GM18499 (cell line): ENCODE measurements at regions not wholly inside any gene's neighbourhood (a gene's known extent, or its start where the extent isn't known, plus 50 kb on each side); places are given as distances from the start of the nearest gene placed in this dataset.
"Not testable (repeated sequence)": the region's sequence is repeated elsewhere in the genome, so short reads cannot be mapped to it uniquely, and the experiment has no call there.

Experiments used
- ATAC-seq: cut with Tn5 transposase; IDR thresholded peaks from one replicate; pipeline ENCODE4 v1.9.1; 2021; ENCODE audit warnings: moderate number of reproducible peaks; ENCODE audit not compliant: insufficient read depth, unreplicated experiment

DNA sequence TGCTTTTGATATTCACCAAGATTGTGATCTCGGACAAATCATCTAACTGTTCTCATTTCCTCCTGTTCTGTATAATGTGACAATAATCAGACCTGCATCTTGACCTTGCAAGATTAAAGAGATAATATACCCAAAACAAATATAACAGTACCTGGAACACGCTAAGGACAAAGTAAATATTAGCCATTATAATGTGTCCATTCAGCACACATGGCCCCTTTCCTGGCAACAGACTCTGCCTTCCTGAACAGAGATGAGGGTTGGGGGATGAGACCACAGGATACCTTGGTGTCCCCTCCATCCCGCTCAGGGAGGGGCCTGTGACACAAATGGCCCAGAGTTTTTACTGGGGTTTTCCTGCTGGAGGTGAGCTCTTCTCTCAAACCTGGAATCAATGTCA is 143.4 kb upstream of the SERPINE2 start:
- ATAC-seq, result no peak

DNA sequence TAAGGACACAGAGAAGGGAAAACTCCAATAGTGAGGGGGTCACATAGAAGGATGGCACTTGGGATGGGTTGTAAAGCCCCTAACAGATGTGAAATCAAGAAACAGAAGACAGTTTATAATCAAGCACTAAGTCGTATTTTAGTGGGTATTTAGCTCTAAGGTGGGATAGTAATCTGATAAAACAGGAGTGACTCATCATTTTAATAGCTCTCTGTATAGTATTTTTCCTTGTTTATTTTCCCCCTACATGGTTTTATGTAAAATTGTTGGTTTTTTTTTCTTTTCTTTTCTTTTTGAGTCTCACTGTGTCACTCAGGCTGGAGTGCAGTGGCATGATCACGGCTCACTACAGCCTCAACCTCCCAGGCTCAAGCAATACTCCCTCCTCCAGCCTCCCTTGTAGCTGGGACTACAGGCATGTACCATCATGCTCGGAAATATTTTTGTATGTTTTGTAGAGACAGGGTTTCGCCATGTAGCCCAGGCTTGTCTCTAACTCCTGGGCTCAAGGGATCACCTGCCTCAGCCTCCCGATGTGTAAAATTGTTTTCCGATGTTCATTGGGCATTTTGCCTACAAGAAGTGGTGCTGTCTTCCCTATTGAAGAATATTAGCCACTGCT is 142.6 kb upstream of the SERPINE2 start:
- no peak for ATAC-seq

DNA sequence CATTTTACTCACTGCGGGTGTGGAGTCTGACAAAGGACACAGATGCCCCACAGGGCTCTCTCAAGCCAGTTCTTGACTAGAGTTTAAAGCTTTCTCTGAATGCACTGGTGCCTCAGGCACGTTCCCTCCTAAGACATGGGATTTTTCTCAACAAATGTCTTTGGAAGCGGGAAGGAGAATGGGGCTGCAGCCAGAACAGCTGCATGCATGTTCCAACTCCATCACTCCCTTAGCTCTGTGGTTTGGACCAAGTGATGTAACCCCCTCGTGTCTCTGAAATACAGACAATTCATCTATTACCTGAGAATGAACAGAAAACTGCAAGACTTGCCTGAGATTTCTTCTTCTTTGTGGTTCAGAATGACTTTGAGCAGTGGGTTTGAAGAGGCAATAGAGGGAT is 141.7 kb upstream of the SERPINE2 start:
- no peak for ATAC-seq

DNA sequence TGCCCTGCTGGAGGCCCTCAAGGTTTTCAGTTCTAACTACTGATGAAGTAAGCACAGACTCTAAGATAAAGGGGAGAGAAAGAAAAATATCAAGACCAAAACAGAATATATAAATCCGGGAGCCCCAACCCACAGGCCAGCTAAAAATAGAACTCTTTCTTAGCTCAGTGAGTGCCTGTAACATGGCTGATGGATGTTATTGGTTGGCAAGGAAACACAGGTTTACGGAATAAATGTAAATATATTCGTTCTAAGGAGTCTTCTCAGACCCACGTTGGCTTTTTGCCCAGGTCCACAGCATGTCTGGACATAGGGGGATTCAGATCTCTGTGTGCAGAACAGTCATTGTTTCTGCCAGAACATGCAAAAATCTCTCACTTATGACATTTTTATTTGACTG is 139.0 kb upstream of the SERPINE2 start:
- ATAC-seq, result no peak

DNA sequence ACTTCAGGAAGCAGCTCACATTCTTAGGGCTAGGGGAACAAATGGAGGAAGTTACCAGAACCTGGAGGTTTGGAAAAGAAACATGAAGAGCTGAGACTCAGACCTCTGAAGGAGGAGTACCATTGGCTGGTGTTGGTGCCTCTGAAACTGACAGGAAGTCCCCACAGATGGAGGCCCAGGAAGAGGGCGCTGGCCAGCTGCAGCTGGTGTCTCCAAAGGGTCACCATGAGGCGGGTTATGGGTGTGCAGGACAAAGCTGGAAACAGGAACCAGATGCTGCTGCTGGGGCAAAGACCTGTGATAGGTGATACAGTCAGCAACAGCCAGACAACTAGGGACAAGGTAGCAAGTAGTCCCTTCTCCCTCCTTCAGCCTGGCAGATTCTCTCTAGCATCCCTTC is 136.5 kb upstream of the SERPINE2 start:
- no peak for ATAC-seq

DNA sequence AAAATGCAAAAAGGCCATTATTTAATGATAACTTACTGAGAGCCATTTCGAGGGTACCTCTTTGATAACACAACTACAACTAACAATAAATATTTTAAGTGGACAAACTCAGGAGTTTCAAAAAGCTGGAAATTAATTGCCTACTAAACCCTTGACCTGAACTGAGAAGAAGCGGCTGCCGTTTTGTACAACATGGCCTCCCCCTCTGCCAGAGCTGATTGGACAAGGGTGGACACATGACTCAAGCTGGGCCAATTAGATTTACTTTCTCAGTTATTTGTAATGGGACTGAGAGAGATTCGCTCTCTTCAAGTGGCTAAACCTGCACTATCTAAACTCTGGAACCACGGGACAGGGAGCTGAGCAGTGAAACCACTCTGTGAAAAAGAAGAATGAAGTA is 135.9 kb upstream of the SERPINE2 start:
- no peak for ATAC-seq

DNA sequence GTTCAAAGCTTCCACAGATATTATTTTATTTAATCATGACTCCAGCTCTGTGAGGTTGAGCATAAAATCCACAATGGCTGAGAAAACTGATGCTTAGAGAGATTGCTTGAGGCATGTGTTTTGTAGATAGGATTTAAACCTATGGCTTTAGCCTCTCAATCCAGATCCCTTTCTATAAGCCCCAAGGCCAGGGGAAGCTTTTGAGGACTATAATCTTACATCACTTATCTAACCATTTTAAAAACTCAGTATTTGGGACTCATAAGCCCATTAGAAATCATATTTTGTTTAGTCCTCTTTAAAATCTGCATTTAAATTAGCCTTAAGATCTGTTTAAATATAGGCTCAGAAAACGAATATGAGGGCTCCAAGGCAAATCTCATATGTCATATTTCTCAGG is 135.4 kb upstream of the SERPINE2 start:
- ATAC-seq, result no peak

DNA sequence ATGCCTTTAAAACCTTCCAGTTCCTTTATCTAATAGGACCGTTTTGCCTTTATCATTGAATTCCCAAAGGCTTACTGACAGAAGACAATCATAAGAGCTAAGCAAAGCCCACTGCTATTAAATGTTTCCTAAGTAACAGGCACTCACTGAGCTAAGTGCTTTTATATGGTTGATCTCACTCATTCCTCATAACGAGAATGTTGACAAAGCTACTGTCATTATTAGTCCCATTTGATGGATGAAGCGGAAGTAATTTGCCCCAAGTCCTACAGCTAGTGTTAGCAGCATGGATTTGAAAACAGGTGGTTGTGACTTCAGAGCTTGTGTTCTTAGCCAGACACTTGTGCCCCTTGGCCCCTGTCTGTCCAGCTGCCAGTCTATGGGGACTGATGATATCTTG is 134.8 kb upstream of the SERPINE2 start:
- no peak for ATAC-seq

DNA sequence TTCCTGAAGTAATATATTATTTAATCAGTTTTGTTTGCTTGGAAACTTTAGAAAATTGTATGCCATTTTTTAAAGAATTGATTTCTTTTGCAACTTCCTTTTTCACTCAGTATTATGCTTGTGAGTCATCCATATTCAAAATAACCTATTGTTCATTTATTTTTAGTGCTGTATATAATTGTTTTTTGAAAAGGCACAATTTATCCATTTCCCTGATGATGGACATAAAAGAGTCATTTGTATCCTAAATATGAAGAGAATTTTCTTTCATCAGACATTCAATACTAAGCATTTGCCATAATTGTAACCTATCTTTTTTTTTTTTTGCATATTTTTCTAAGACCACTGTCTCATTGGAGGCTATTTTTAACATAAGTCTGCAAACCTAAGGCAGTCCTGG is 134.1 kb upstream of the SERPINE2 start:
- ATAC-seq, result no peak

DNA sequence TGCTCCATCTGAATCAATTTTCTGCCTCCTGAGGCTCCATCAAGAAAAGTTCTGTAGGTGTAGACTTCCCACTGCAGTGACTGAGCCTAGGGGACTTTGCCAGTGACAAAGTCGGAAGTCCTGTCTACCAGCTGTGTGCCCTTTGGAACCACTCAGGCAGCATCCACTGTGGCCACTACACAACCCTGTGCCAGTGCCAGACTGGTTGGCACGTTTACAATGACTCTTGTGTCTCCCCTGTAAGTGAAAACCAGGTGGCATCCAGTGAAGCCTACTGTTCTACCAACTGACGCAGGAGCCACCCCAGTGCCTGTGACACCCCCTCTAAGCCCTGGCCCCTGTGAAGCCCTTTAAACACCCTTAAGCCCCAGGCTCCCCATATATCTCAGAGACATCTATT is 132.1 kb upstream of the SERPINE2 start:
- no peak for ATAC-seq

DNA sequence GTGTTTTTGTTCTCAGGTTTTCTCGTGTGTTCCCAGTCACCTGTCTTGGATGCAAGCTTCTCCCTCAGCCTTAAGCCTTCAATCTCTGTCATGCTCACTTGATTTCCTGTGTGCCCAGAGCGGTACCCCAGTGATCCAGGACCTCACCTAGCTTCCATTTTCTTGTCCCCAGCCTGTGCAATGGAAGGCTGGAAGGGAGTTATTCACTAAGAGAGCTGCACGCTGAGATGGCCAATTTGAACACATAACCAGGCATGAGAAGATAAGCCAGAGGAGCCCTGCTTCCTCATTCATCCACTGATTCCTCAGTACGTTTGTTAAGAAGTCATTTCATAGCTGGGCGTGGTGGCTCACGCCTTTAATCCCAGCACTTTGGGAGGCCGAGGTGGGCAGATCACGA is 130.8 kb upstream of the SERPINE2 start:
- no peak for ATAC-seq

DNA sequence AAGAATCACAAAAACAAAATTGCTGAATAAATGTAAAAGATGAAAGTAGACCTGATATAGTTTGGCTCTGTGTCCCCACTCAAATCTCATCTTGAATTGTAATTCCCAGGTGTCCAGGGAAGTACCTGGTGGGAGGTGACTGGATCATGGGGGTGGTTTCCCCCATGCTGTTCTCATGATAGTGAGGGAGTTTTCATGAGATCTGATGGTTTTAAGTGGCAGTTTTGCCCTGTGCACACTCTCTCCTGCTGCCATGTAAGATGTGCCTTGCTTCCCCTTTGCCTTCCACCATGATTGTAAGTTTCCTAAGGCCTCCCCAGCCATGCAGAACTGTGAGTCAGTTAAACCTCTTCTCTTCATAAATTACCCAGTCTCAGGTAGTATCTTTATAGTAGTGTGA is 128.7 kb upstream of the SERPINE2 start:
- ATAC-seq, result not testable (repeated sequence)

DNA sequence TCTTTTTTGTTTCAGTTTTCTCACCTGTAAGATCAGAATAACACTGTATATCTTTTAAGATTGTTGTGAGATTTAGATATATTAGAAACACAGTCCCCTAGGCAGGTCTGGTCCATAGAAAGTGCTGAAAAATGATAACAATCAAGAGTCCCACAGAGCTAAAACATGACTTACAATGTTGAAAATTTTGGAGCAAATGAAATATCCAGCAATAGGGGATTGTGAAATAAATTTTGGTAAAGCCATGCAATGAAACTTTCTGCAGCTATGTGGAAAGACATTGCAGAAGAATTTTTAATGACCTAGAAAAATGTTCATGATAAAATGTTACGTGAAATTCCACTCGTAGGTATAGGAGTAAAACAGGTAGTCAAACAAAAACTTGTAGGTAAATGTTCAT is 127.6 kb upstream of the SERPINE2 start:
- ATAC-seq, result no peak

DNA sequence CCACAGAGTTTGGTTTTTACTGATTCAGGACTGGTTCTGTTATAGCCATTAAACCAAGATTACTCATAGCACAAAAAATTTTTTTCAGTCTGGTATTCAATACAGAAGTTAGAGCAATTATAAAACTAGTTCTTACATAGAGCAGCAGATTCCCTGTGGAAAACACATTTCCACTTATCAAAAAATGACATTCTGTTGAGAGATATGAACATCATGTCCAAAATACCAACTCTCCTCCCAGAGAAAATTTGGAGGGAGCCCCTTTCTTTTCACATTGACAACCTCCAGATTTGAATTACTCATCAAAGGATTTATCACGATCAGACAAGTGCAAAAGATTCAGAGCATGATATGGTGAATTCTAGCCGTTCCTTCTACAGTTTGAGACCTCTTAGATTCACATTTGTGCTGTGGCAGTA is 126.8 kb upstream of the SERPINE2 start:
- ATAC-seq, result no peak

DNA sequence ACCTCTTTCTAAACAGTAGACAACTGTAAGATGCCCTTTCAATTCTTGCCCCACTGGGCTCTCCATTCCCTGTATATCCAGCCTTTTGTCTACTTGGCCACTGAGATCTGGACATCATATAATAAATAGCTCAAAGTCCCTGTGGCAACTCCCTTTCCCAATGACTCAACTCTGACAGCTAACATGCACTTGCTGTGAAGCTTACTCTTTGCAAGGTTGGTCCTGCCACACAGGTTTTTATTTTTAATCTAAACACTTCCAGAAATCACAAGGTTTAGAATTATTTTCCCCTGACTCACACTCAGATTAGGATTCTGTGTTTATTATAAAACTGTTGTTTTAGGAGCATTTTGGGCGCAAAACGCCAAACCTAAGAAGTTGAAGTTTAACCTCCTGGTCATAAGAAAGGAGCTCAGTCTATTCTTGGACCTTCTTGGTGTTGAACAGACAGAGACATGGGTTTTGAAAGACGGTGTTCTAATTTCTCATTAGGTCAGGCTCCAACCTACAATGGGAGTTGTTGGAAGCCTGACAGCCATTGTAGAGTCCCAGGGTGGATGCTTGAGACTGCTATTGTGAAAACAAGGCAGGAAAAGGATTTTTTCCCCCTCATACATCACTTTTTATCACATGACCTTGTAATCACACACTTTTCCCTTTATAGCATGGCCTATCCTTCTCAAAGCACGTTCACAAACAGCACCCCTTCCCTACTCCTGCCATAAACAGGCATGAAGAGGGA is 124.7 kb upstream of the SERPINE2 start:
- no peak for ATAC-seq

DNA sequence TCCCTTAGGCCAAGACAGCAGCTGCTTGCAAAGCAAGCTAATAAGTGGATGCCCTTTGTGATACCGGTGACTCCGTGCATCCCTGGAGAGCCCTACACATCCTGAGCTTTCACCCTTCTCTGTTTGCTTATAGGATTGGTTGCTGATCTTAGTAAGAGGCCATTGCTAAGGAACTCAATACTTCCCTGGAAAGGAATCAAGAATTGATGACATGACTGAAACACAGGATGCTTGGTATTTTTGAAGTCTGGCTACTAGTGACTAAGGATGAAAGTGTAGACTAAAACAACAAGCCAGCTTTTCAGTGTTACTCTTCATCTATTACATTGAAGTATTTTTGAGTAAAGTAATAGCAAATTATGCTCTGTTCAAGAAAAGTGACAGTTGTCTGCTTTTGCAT is 123.0 kb upstream of the SERPINE2 start:
- ATAC-seq, result no peak

DNA sequence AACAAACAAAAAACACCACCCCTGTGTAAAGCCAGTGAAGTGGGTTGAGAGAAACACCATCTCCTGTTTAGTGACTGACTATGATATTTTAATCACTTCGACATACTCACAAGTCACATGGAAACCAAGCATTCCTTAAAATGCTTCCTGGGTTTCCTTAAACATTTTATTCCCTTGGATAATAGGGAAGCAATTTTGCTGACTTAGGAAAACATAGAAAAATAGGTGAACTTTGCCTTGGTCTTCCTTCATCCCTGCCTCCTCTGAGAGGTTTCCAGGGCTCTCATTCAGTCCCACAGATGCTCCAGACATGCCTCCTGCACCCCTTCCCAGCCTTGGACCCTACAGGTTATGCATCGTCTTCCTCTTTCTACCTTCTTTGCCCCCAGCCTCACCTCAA is 122.6 kb upstream of the SERPINE2 start:
- ATAC-seq, result no peak

DNA sequence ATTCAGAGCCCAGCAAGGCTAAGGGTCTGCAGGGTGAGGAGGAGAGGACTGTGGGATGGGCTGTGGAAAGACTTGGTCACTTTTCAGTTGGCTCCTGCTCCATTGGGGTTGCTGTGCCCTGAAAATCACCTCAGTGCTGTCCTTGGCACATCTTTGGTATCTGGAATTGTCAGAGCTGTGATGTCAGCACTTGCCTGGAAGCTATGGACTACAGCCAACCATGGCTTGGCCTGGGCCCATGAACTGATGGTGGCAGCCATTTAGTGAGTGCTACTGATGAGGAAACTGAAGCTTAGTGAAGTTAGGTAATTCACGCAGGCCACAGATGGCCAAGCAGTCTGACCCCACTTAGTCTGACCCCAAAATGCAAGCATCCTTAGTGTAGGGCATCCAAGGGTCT is 121.8 kb upstream of the SERPINE2 start:
- ATAC-seq, result no peak

DNA sequence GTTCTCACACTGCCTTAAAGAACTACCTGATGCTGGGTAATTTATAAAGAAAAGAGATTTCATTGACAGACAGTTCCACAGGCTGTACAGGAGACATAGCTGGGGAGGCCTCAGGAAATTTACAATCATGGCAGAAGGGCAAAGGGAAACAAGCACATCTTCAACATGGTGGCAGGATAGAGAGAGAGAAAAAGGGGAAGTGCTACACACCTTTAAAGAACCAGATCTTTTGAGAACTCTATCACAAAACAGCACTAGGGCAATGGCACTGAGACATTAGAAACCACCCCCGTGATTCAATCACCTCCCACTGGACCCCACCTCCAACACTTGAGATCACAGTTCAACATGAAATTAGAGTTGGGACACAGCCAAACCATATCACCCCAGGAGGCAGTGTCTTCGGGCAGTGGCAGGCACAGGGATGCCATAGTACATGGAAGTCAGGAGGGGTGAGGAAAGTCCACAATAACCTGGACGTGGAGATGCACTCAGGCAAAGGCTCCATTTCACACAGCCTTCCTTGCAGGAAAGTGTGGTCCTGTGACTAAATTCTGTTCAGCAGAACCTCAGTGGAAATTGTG is 120.4 kb upstream of the SERPINE2 start:
- no peak for ATAC-seq

DNA sequence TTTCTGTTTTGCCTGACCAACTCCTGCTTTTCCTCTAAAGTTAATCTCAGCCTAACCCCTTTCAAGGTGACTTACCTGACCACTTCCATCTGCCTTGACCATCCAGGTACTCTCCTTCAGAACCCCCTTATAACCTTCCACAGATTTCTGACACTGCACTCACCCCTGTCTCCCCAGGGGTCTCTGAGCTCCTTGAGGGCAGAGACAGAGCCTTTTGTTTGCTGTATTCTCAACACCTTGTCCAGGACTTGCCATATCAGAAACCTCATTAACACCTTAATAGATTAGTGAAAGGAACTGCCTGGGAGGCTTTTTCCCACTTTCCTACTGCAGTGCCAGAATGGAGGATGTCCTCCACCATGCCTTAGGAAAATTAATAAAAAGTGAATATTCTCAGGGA is 119.7 kb upstream of the SERPINE2 start:
- no peak for ATAC-seq

DNA sequence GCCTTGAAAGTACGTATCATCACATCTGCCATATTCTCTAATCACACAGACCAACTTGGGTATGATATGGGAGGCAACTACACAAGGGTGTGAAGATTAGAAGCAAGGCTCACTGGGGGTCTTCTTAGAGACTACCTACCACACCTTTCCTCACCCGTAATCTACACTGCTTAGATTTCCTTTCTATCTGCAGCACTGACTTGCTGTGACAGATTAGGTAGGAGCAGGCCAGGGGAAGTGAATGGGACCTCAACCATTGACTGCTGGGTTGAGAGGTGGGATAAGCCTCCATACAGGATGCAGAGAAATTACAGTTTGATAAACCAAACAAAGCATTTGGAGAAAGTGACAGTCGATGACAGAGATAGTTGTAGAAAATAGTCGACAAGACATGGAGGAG is 119.0 kb upstream of the SERPINE2 start:
- no peak for ATAC-seq

DNA sequence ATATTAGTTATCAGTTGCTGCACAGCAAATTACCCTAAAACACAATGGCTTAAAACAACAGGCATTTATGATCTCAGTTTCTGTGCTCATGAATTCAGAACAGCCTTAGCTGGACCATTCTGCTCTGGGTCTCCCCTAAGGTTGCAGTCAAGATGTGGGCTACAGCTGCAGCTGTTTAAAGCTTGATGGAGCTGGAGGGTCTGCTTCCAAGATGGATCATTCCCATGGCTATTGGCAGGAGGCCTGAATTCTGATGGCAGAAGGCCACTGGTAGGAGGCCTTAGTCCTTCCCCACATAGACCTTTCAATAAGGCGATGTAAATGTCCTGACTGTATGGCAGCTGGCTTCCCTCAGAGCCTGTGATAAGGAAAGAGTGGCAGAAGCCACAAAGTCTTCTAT is 118.6 kb upstream of the SERPINE2 start:
- ATAC-seq, result no peak
